GM23338 (cell line): ENCODE measurements at regions not wholly inside any gene's neighbourhood (a gene's known extent, or its start where the extent isn't known, plus 50 kb on each side); places are given as distances from the start of the nearest gene placed in this dataset.

Experiments used
- CREB1 ChIP-seq: fragments of 250-450 bp; sonication (Bioruptor Pico); IDR thresholded peaks from 2 replicates; pipeline ENCODE4 v1.5.0; 2020; ENCODE audit warnings: low read depth, mild to moderate bottlenecking, moderate library complexity
- ETS1 ChIP-seq: IDR thresholded peaks from 2 replicates; pipeline ENCODE4 v1.6.1; 2016; ENCODE audit warnings: antibody characterized with exemption
- EZH2 ChIP-seq: fragments of 200-600 bp; sonication (generic); IDR thresholded peaks from one replicate; pipeline ENCODE4 v1.8.0; 2017; ENCODE audit warnings: antibody characterized with exemption, mild to moderate bottlenecking, low read depth; ENCODE audit not compliant: unreplicated experiment
- EZH2phosphoT487 ChIP-seq: fragments of 200-600 bp; sonication (generic); IDR thresholded peaks from one replicate; pipeline ENCODE4 v1.8.1; 2018; ENCODE audit warnings: antibody characterized with exemption; ENCODE audit not compliant: unreplicated experiment
- JUNB ChIP-seq: IDR thresholded peaks from one replicate; pipeline ENCODE4 v1.6.1; 2016; ENCODE audit warnings: antibody characterized with exemption; ENCODE audit not compliant: unreplicated experiment
- POLR2AphosphoS5 ChIP-seq: IDR thresholded peaks from 2 replicates; pipeline ENCODE4 v1.6.1; 2016; ENCODE audit warnings: antibody characterized with exemption, low read depth
- REST ChIP-seq: IDR thresholded peaks from one replicate; pipeline ENCODE4 v1.6.1; 2018; ENCODE audit warnings: antibody characterized with exemption; ENCODE audit not compliant: unreplicated experiment
- STAT1 ChIP-seq: IDR thresholded peaks from one replicate; pipeline ENCODE4 v1.6.1; 2016; ENCODE audit warnings: antibody characterized with exemption; ENCODE audit not compliant: unreplicated experiment
- ZNF331 ChIP-seq: fragments of 250-450 bp; sonication (Bioruptor Pico); IDR thresholded peaks from 2 replicates; pipeline ENCODE4 v1.5.0; 2020; ENCODE audit warnings: low read depth, mild to moderate bottlenecking, moderate library complexity
- ZNF462 ChIP-seq: fragments of 250-450 bp; sonication (Bioruptor Pico); IDR thresholded peaks from 2 replicates; pipeline ENCODE4 v1.5.0; 2020; ENCODE audit warnings: mild to moderate bottlenecking, moderate library complexity
- TF ChIP-seq, protein P1 (sequence below), 2 experiments: fragments of 200-600 bp in 1 of 2; sonication (generic) in 1 of 2; conservative IDR thresholded peaks; 2 replicates each; pipeline versions ENCODE4 v1.5.1 to v1.6.1; 2016 to 2017; ENCODE audit warnings: antibody characterized with exemption in 2 of 2, low read depth in 2 of 2, mild to moderate bottlenecking in 2 of 2, moderate library complexity in 1 of 2

DNA sequence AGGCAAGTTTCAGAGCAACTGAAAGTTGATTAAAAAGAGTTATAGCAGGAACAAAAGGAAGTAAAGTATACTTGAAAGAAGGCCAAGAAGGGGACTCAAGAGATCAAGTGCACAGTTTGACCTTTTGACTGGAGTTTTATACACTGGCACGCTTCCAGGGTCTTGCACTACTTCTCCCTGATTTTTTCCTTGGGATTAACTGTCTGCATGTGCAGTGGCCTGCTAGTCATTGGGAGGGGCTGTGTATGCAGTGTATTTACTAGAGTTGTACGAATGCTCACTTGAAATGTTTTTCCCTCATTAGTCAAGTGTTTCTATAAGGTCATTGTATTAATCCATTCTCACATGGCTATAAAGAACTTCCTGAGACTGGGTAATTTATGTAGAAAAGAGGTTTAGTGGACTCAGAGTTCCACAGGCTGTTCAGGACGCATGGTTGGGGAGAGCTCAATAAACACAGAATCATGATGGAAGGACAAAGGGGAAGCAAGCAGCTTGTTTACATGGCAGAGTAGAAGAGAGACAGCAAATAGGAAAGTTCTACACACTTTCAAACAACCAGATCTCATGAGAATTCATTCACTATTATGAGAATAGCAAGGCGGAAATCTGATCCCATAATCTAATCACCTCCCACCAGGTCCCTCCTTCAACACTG lies 571.8 kb downstream of the ZPLD1 start:
- TF ChIP-seq, protein P1, sequence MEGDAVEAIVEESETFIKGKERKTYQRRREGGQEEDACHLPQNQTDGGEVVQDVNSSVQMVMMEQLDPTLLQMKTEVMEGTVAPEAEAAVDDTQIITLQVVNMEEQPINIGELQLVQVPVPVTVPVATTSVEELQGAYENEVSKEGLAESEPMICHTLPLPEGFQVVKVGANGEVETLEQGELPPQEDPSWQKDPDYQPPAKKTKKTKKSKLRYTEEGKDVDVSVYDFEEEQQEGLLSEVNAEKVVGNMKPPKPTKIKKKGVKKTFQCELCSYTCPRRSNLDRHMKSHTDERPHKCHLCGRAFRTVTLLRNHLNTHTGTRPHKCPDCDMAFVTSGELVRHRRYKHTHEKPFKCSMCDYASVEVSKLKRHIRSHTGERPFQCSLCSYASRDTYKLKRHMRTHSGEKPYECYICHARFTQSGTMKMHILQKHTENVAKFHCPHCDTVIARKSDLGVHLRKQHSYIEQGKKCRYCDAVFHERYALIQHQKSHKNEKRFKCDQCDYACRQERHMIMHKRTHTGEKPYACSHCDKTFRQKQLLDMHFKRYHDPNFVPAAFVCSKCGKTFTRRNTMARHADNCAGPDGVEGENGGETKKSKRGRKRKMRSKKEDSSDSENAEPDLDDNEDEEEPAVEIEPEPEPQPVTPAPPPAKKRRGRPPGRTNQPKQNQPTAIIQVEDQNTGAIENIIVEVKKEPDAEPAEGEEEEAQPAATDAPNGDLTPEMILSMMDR (conservative IDR thresholded peaks at IDR 0.05; ENCODE audit: low read depth in 2 of 2): no peak
- TF ChIP-seq POLR2AphosphoS5 (no peak), EZH2phosphoT487 (no peak), REST (no peak), EZH2 (no peak), CREB1 (CRISPR knock-in tag) (no peak), JUNB (no peak), ZNF462 (CRISPR knock-in tag) (no peak), ETS1 (no peak), ZNF331 (CRISPR knock-in tag) (no peak), STAT1 (no peak)
